Mesendoderm (in vitro differentiated cells): ENCODE measurements at regions not wholly inside any gene's neighbourhood (a gene's known extent, or its start where the extent isn't known, plus 50 kb on each side); places are given as distances from the start of the nearest gene placed in this dataset.
"Not testable (repeated sequence)": the region's sequence is repeated elsewhere in the genome, so short reads cannot be mapped to it uniquely, and the experiment has no call there.

Experiments
- DNase-seq: peaks from one replicate; pipeline ENCODE4 v3.0.0; 2013
- H2AK5ac ChIP-seq: 2 replicates; pipeline ENCODE4 v1.6.1; 2013; ENCODE audit warnings: low read length, inconsistent platforms
- H2BK120ac ChIP-seq: 2 replicates; pipeline ENCODE4 v1.6.1; 2013; ENCODE audit warnings: low read depth, mild to moderate bottlenecking, low read length, moderate library complexity, mixed read lengths
- H2BK15ac ChIP-seq: replicated peaks from 2 replicates; pipeline ENCODE4 v1.6.1; 2013; ENCODE audit warnings: low read depth, mild to moderate bottlenecking, moderate library complexity
- H2BK5ac ChIP-seq: 2 replicates; pipeline ENCODE4 v1.6.1; 2013; ENCODE audit warnings: low read length, inconsistent platforms
- H3K18ac ChIP-seq: 2 replicates; pipeline ENCODE4 v1.6.1; 2013; ENCODE audit warnings: mild to moderate bottlenecking, low read length, mixed read lengths
- H3K23ac ChIP-seq: one replicate; pipeline ENCODE4 v1.6.1; 2013; ENCODE audit warnings: low read length
- H3K27ac ChIP-seq: 2 replicates; pipeline ENCODE4 v1.5.1; 2013; ENCODE audit warnings: low read depth, mild to moderate bottlenecking, inconsistent platforms, low read length, moderate library complexity
- H3K27me3 ChIP-seq: 2 replicates; pipeline ENCODE4 v1.6.1; 2013; ENCODE audit warnings: low read length, control low read depth, mild to moderate bottlenecking, inconsistent platforms; ENCODE audit not compliant: insufficient read depth, poor library complexity
- H3K36me3 ChIP-seq: 2 replicates; pipeline ENCODE4 v1.6.1; 2013; ENCODE audit warnings: low read length, inconsistent platforms; ENCODE audit not compliant: control insufficient read depth, insufficient read depth
- H3K4ac ChIP-seq: one replicate; pipeline ENCODE4 v1.6.1; 2013; ENCODE audit warnings: low read depth, mild to moderate bottlenecking, low read length, moderate library complexity
- H3K4me1 ChIP-seq: 2 replicates; pipeline ENCODE4 v1.6.1; 2013; ENCODE audit warnings: low read depth, low read length, inconsistent platforms; ENCODE audit not compliant: control insufficient read depth
- H3K4me2 ChIP-seq: 2 replicates; pipeline ENCODE4 v1.6.1; 2013; ENCODE audit warnings: low read length
- H3K4me3 ChIP-seq: 2 replicates; pipeline ENCODE4 v1.5.1; 2013; ENCODE audit warnings: mild to moderate bottlenecking, low read length
- H3K56ac ChIP-seq: one replicate; pipeline ENCODE4 v1.6.1; 2013; ENCODE audit warnings: low read length
- H3K79me1 ChIP-seq: 2 replicates; pipeline ENCODE4 v1.6.1; 2013; ENCODE audit warnings: low read length, inconsistent platforms
- H3K79me2 ChIP-seq: 2 replicates; pipeline ENCODE4 v1.6.1; 2013; ENCODE audit warnings: mild to moderate bottlenecking, low read length; ENCODE audit not compliant: control insufficient read depth, insufficient read depth
- H3K9ac ChIP-seq: 2 replicates; pipeline ENCODE4 v1.6.1; 2013; ENCODE audit warnings: low read length, inconsistent platforms
- H4K5ac ChIP-seq: one replicate; pipeline ENCODE4 v1.6.1; 2013; ENCODE audit warnings: low read length
- H4K8ac ChIP-seq: one replicate; pipeline ENCODE4 v1.6.1; 2013; ENCODE audit warnings: low read depth, mild to moderate bottlenecking, control low read depth, low read length, moderate library complexity
- WGBS: extraction: QIAGEN DNeasy Blood & Tissue Kit; methylation state at CpG from one replicate; pipeline ENCODE4 v1.1.7; 2013; ENCODE audit warnings: low lambda C conversion rate, missing lambda C conversion rate; ENCODE audit not compliant: insufficient coverage; ENCODE audit errors: extremely low coverage; 5-methylcytosine and 5-hydroxymethylcytosine counted together

DNA sequence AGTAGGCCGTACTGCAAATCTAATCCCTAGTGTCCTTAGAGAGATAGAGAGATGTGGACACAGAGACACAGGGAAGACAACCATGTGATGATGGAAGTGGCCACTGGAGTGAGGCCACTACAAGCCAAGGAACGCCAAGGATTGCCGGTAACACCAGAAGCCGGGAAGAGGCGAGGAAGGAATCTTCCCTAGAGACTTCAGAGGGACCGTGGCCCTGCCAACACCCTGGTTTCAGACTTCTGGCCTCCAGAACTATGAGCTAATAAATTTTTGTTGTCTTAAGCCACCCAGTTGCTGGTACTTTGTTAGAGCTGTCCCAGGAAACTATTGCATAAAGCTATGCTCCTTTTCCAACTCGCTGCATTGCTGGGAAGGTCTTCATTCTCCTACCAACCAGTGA is 70.3 kb upstream of the ZDHHC15 start:
- H3K27ac ChIP-seq, H3K23ac ChIP-seq, H3K36me3 ChIP-seq, H2AK5ac ChIP-seq, H4K5ac ChIP-seq, H4K8ac ChIP-seq, H3K4me2 ChIP-seq, H3K4ac ChIP-seq, H3K27me3 ChIP-seq, H2BK5ac ChIP-seq, H2BK15ac ChIP-seq, H3K9ac ChIP-seq, H3K56ac ChIP-seq, H3K79me1 ChIP-seq, H3K4me1 ChIP-seq, H3K4me3 ChIP-seq, H3K79me2 ChIP-seq, H2BK120ac ChIP-seq, DNase-seq, H3K18ac ChIP-seq: not testable (repeated sequence)
- no CpG with 5 or more reads among the region's 7 CpGs for WGBS

- Histone ChIP-seq H3K23ac (no peak overlapping the region), H3K27me3 (no peaks in the 10 kb centered on the region), H4K8ac (no peak overlapping the region), H3K18ac (no peak overlapping the region), H3K79me2 (no peaks in the 10 kb centered on the region), H2BK5ac (no peak overlapping the region), H2BK120ac (no peak overlapping the region), H3K9ac (no peak overlapping the region), H3K56ac (no peak overlapping the region), H3K27ac (no peak overlapping the region), H3K79me1 (no peaks in the 10 kb centered on the region), H3K4ac (no peak overlapping the region), H2AK5ac (no peak overlapping the region), H3K4me1 (no peaks in the 10 kb centered on the region), H2BK15ac (no peak overlapping the region), H3K4me3 (no peak overlapping the region), H3K4me2 (no peak overlapping the region), H3K36me3 (no peaks in the 10 kb centered on the region), H4K5ac (no peak overlapping the region)
- no peak for DNase-seq
- WGBS, result no CpG with 5 or more reads among the region's 13 CpGs
These were observed 59.7 kb upstream of the ZDHHC15 start for GRCh38 chrX:75582511-75582910.
